ENCODE measurements at regions not wholly inside any gene's neighbourhood (a gene's known extent, or its start where the extent isn't known, plus 50 kb on each side); places are given as distances from the start of the nearest gene placed in this dataset.

GRCh38 chr15:57861815-57862586, 155.5 kb downstream of the POLR2M start:
- TF ChIP-seq POLR2A (IDR thresholded peaks at IDR 0.05) (no peak), CTCF (IDR thresholded peaks at IDR 0.05) (no peak)

Data from transverse colon (tissue), 3 donors.